ENCODE measurements at regions not wholly inside any gene's neighbourhood (a gene's known extent, or its start where the extent isn't known, plus 50 kb on each side); places are given as distances from the start of the nearest gene placed in this dataset.
"Not testable (repeated sequence)": the region's sequence is repeated elsewhere in the genome, so short reads cannot be mapped to it uniquely, and the experiment has no call there.

DNA sequence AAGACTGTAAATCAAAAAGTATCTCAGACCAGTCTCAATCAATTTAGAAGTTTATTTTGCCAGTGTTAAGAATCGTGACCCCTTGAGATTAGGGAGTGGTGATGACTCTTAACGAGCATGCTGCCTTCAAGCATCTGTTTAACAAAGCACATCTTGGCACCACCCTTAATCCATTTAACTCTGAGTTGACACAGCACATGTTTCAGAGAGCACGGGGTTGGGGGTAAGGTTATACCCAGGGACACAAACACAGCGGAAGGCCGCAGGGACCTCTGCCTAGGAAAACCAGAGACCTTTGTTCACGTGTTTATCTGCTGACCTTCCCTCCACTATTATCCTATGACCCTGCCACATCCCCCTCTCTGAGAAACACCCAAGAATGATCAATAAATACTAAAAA, 645.8 kb downstream of the FRK start:
- H2BK5ac ChIP-seq (ENCODE audit: low read length); H3K4ac ChIP-seq (ENCODE audit: low read depth, low read length); H3K18ac ChIP-seq (ENCODE audit: low read length); H3K9ac ChIP-seq (ENCODE audit: low read length); H4K5ac ChIP-seq (ENCODE audit: low read length); H3K79me1 ChIP-seq (ENCODE audit: low read length); H3K4me1 ChIP-seq (ENCODE audit: control insufficient read depth, low read depth, low read length); H3K27me3 ChIP-seq (ENCODE audit: insufficient read depth, low read length, poor library complexity); H2BK15ac ChIP-seq (replicated peaks; ENCODE audit: low read depth); H3K27ac ChIP-seq (ENCODE audit: low read depth, low read length); H3K4me2 ChIP-seq (ENCODE audit: low read length); H3K56ac ChIP-seq (ENCODE audit: low read length); H3K4me3 ChIP-seq (ENCODE audit: low read length); H2AK5ac ChIP-seq (ENCODE audit: low read length); H3K23ac ChIP-seq (ENCODE audit: low read length); H2BK120ac ChIP-seq (ENCODE audit: low read depth, low read length); H3K79me2 ChIP-seq (ENCODE audit: control insufficient read depth, insufficient read depth, low read length); H3K36me3 ChIP-seq (ENCODE audit: control insufficient read depth, insufficient read depth, low read length); H4K8ac ChIP-seq (ENCODE audit: low read depth, low read length); DNase-seq: not testable (repeated sequence)
- no CpG with 5 or more reads among the region's 6 CpGs for WGBS (ENCODE audit: extremely low coverage, insufficient coverage, low lambda C conversion rate)

DNA sequence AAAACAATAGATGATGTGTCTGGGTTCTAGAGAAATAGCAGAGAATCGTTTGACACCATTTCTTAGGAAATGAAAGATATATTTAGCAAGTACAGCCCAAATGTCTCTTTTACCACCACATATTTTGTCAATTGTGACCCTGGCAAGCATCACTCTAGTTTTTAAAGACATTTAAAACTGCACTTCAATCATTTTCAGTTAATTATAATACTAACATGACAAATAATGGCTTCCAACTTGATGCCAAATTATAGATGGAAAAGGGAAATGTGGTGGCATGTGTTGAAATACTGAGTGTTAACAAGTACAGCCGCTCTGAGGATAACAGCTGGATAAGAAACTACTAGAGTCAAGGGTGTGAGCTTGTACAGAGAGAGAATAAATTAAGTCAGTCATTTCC, 648.9 kb downstream of the FRK start:
- no peaks in the 10 kb centered on the region for H3K36me3 ChIP-seq (ENCODE audit: control insufficient read depth, insufficient read depth, low read length)
- no peak overlapping the region for H2BK5ac ChIP-seq (ENCODE audit: low read length)
- H3K56ac ChIP-seq (ENCODE audit: low read length) = no peak overlapping the region
- no peaks in the 10 kb centered on the region for H3K27me3 ChIP-seq (ENCODE audit: insufficient read depth, low read length, poor library complexity)
- H3K27ac ChIP-seq (ENCODE audit: low read depth, low read length) = no peak overlapping the region
- no peak overlapping the region for H4K8ac ChIP-seq (ENCODE audit: low read depth, low read length)
- H3K23ac ChIP-seq (ENCODE audit: low read length) = no peak overlapping the region
- H3K79me2 ChIP-seq (ENCODE audit: control insufficient read depth, insufficient read depth, low read length) = no peaks in the 10 kb centered on the region
- no peak overlapping the region for H3K4me3 ChIP-seq (ENCODE audit: low read length)
- WGBS (ENCODE audit: extremely low coverage, insufficient coverage, low lambda C conversion rate) = no CpG with 5 or more reads among the region's 2 CpGs
- H2AK5ac ChIP-seq (ENCODE audit: low read length) = no peak overlapping the region
- H4K5ac ChIP-seq (ENCODE audit: low read length) = no peak overlapping the region
- no peak for DNase-seq
- no peak overlapping the region for H2BK120ac ChIP-seq (ENCODE audit: low read depth, low read length)
- no peak overlapping the region for H3K4me2 ChIP-seq (ENCODE audit: low read length)
- no peak overlapping the region for H3K9ac ChIP-seq (ENCODE audit: low read length)
- H3K79me1 ChIP-seq (ENCODE audit: low read length) = no peaks in the 10 kb centered on the region
- no peak overlapping the region for H2BK15ac ChIP-seq (replicated peaks; ENCODE audit: low read depth)
- H3K4ac ChIP-seq (ENCODE audit: low read depth, low read length) = no peak overlapping the region
- no peaks in the 10 kb centered on the region for H3K4me1 ChIP-seq (ENCODE audit: control insufficient read depth, low read depth, low read length)
- no peak overlapping the region for H3K18ac ChIP-seq (ENCODE audit: low read length)

GRCh38 chr6:115404446-115404845, 656.2 kb downstream of the FRK start:
- Histone ChIP-seq H2AK5ac (ENCODE audit: low read length) (no peak overlapping the region), H3K4me3 (ENCODE audit: low read length) (no peak overlapping the region), H3K79me2 (ENCODE audit: control insufficient read depth, insufficient read depth, low read length) (no peaks in the 10 kb centered on the region), H3K9ac (ENCODE audit: low read length) (no peak overlapping the region), H2BK15ac (replicated peaks; ENCODE audit: low read depth) (no peak overlapping the region), H2BK120ac (ENCODE audit: low read depth, low read length) (no peak overlapping the region), H3K18ac (ENCODE audit: low read length) (no peak overlapping the region), H4K8ac (ENCODE audit: low read depth, low read length) (no peak overlapping the region), H3K23ac (ENCODE audit: low read length) (no peak overlapping the region), H2BK5ac (ENCODE audit: low read length) (no peak overlapping the region), H3K4ac (ENCODE audit: low read depth, low read length) (no peak overlapping the region), H3K27me3 (ENCODE audit: insufficient read depth, low read length, poor library complexity) (no peaks in the 10 kb centered on the region), H3K4me1 (ENCODE audit: control insufficient read depth, low read depth, low read length) (no peaks in the 10 kb centered on the region), H3K79me1 (ENCODE audit: low read length) (no peaks in the 10 kb centered on the region), H3K56ac (ENCODE audit: low read length) (no peak overlapping the region), H4K5ac (ENCODE audit: low read length) (no peak overlapping the region), H3K4me2 (ENCODE audit: low read length) (no peak overlapping the region), H3K36me3 (ENCODE audit: control insufficient read depth, insufficient read depth, low read length) (no peaks in the 10 kb centered on the region), H3K27ac (ENCODE audit: low read depth, low read length) (no peak overlapping the region)
- no CpG with 5 or more reads among the region's 1 CpG for WGBS (ENCODE audit: extremely low coverage, insufficient coverage, low lambda C conversion rate)
- DNase-seq = no peak

- Histone ChIP-seq H2AK5ac (ENCODE audit: low read length) (no peak overlapping the region), H4K8ac (ENCODE audit: low read depth, low read length) (no peak overlapping the region), H2BK15ac (replicated peaks; ENCODE audit: low read depth) (no peak overlapping the region), H3K79me2 (ENCODE audit: control insufficient read depth, insufficient read depth, low read length) (no peaks in the 10 kb centered on the region), H2BK5ac (ENCODE audit: low read length) (no peak overlapping the region), H3K9ac (ENCODE audit: low read length) (no peak overlapping the region), H3K18ac (ENCODE audit: low read length) (no peak overlapping the region), H3K36me3 (ENCODE audit: control insufficient read depth, insufficient read depth, low read length) (no peaks in the 10 kb centered on the region), H3K27me3 (ENCODE audit: insufficient read depth, low read length, poor library complexity) (no peaks in the 10 kb centered on the region), H3K4ac (ENCODE audit: low read depth, low read length) (no peak overlapping the region), H3K4me1 (ENCODE audit: control insufficient read depth, low read depth, low read length) (peaks cover 3% of the 10 kb centered on the region), H3K4me3 (ENCODE audit: low read length) (no peak overlapping the region), H3K27ac (ENCODE audit: low read depth, low read length) (no peak overlapping the region), H3K23ac (ENCODE audit: low read length) (no peak overlapping the region), H4K5ac (ENCODE audit: low read length) (no peak overlapping the region), H3K4me2 (ENCODE audit: low read length) (no peak overlapping the region), H2BK120ac (ENCODE audit: low read depth, low read length) (no peak overlapping the region), H3K79me1 (ENCODE audit: low read length) (no peaks in the 10 kb centered on the region), H3K56ac (ENCODE audit: low read length) (no peak overlapping the region)
- WGBS (ENCODE audit: extremely low coverage, insufficient coverage, low lambda C conversion rate) = no CpG with 5 or more reads among the region's 1 CpG
- no peak for DNase-seq
These were observed 662.1 kb downstream of the FRK start for GRCh38 chr6:115398607-115399006.

GRCh38 chr6:115396112-115396906, 664.4 kb downstream of the FRK start:
- Histone ChIP-seq H3K4me2 (ENCODE audit: low read length) (no peak overlapping the region), H3K9ac (ENCODE audit: low read length) (no peak overlapping the region), H3K27me3 (ENCODE audit: insufficient read depth, low read length, poor library complexity) (no peaks in the 10 kb centered on the region), H3K36me3 (ENCODE audit: control insufficient read depth, insufficient read depth, low read length) (no peaks in the 10 kb centered on the region), H2BK120ac (ENCODE audit: low read depth, low read length) (no peak overlapping the region), H3K56ac (ENCODE audit: low read length) (no peak overlapping the region), H2AK5ac (ENCODE audit: low read length) (no peak overlapping the region), H3K79me1 (ENCODE audit: low read length) (no peaks in the 10 kb centered on the region), H3K18ac (ENCODE audit: low read length) (no peak overlapping the region), H3K79me2 (ENCODE audit: control insufficient read depth, insufficient read depth, low read length) (no peaks in the 10 kb centered on the region), H3K4me1 (ENCODE audit: control insufficient read depth, low read depth, low read length) (peaks cover 3% of the 10 kb centered on the region), H3K4ac (ENCODE audit: low read depth, low read length) (no peak overlapping the region), H4K5ac (ENCODE audit: low read length) (no peak overlapping the region), H3K23ac (ENCODE audit: low read length) (no peak overlapping the region), H3K4me3 (ENCODE audit: low read length) (no peak overlapping the region), H2BK5ac (ENCODE audit: low read length) (no peak overlapping the region), H4K8ac (ENCODE audit: low read depth, low read length) (no peak overlapping the region), H2BK15ac (replicated peaks; ENCODE audit: low read depth) (no peak overlapping the region), H3K27ac (ENCODE audit: low read depth, low read length) (no peak overlapping the region)
- no peak for DNase-seq
- WGBS (ENCODE audit: extremely low coverage, insufficient coverage, low lambda C conversion rate) = no CpG with 5 or more reads among the region's 6 CpGs

- no CpG with 5 or more reads among the region's 5 CpGs for WGBS (ENCODE audit: extremely low coverage, insufficient coverage, low lambda C conversion rate)
- Histone ChIP-seq H3K9ac (ENCODE audit: low read length) (no peak overlapping the region), H3K4me3 (ENCODE audit: low read length) (no peak overlapping the region), H3K56ac (ENCODE audit: low read length) (no peak overlapping the region), H4K5ac (ENCODE audit: low read length) (no peak overlapping the region), H3K4me2 (ENCODE audit: low read length) (no peak overlapping the region), H2BK5ac (ENCODE audit: low read length) (no peak overlapping the region), H3K36me3 (ENCODE audit: control insufficient read depth, insufficient read depth, low read length) (no peaks in the 10 kb centered on the region), H3K27ac (ENCODE audit: low read depth, low read length) (no peak overlapping the region), H2AK5ac (ENCODE audit: low read length) (no peak overlapping the region), H3K27me3 (ENCODE audit: insufficient read depth, low read length, poor library complexity) (no peaks in the 10 kb centered on the region), H3K23ac (ENCODE audit: low read length) (no peak overlapping the region), H2BK15ac (replicated peaks; ENCODE audit: low read depth) (no peak overlapping the region), H3K4me1 (ENCODE audit: control insufficient read depth, low read depth, low read length) (peaks cover 3% of the 10 kb centered on the region), H4K8ac (ENCODE audit: low read depth, low read length) (no peak overlapping the region), H2BK120ac (ENCODE audit: low read depth, low read length) (no peak overlapping the region), H3K79me1 (ENCODE audit: low read length) (no peaks in the 10 kb centered on the region), H3K18ac (ENCODE audit: low read length) (no peak overlapping the region), H3K79me2 (ENCODE audit: control insufficient read depth, insufficient read depth, low read length) (no peaks in the 10 kb centered on the region), H3K4ac (ENCODE audit: low read depth, low read length) (no peak overlapping the region)
- no peak for DNase-seq
These were observed 666.9 kb downstream of the FRK start for GRCh38 chr6:115393821-115394220.

All from mesendoderm (in vitro differentiated cells).